Nephron progenitor cell (in vitro differentiated cells): ENCODE measurements at regions not wholly inside any gene's neighbourhood (a gene's known extent, or its start where the extent isn't known, plus 50 kb on each side); places are given as distances from the start of the nearest gene placed in this dataset.
"Not testable (repeated sequence)": the region's sequence is repeated elsewhere in the genome, so short reads cannot be mapped to it uniquely, and the experiment has no call there.

Source experiments
- DNase-seq: peaks from one replicate; pipeline ENCODE4 v3.0.0; 2021
- H3K27ac Mint-ChIP-seq: 2 replicates; pipeline ENCODE4 v1.8.0; 2021; ENCODE audit warnings: mild to moderate bottlenecking, moderate library complexity, mixed read lengths
- H3K27me3 Mint-ChIP-seq: 2 replicates; pipeline ENCODE4 v1.8.0; 2021; ENCODE audit warnings: mild to moderate bottlenecking, low read depth, mixed read lengths; ENCODE audit not compliant: poor library complexity
- H3K36me3 Mint-ChIP-seq: 2 replicates; pipeline ENCODE4 v1.8.0; 2021; ENCODE audit warnings: low read depth, mixed read lengths
- H3K4me1 Mint-ChIP-seq: 2 replicates; pipeline ENCODE4 v1.8.0; 2021; ENCODE audit warnings: mixed read lengths
- H3K4me3 Mint-ChIP-seq: 2 replicates; pipeline ENCODE4 v1.8.0; 2021; ENCODE audit warnings: mild to moderate bottlenecking, moderate library complexity, mixed read lengths
- H3K9me3 Mint-ChIP-seq: 2 replicates; pipeline ENCODE4 v1.8.0; 2021; ENCODE audit warnings: mild to moderate bottlenecking, moderate library complexity, mixed read lengths
- TF ChIP-seq, protein P1 (sequence below): fragments of 200-600 bp; sonication (generic); IDR thresholded peaks from 2 replicates; pipeline ENCODE4 v1.5.0; 2021; ENCODE audit warnings: antibody characterized with exemption

DNA sequence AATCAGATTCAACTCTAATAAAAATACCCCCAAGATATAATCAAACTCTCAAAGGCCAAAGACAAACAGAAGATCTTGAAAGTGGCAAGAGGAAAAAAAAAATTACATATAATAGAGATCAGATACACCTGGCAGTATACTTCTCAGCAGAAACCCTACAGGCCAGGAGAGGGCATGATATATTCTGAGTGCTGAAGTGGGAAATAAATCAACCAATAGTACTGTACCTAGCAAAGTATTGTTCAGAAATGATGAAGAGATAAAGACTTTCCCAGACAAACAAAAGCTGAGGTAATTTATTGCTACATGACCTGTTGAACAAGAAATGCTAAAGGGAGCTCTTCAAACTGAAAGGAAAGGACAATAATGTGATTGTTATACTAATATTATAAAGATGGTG, 291.9 kb downstream of the SH2D4B start:
- Mint-ChIP-seq H3K4me3 (no peak overlapping the region), H3K27me3 (no peaks in the 10 kb centered on the region), H3K9me3 (peaks cover 44% of the 10 kb centered on the region), H3K27ac (no peak overlapping the region), H3K36me3 (peaks cover 9% of the 10 kb centered on the region), H3K4me1 (no peaks in the 10 kb centered on the region)
- TF ChIP-seq, protein P1, sequence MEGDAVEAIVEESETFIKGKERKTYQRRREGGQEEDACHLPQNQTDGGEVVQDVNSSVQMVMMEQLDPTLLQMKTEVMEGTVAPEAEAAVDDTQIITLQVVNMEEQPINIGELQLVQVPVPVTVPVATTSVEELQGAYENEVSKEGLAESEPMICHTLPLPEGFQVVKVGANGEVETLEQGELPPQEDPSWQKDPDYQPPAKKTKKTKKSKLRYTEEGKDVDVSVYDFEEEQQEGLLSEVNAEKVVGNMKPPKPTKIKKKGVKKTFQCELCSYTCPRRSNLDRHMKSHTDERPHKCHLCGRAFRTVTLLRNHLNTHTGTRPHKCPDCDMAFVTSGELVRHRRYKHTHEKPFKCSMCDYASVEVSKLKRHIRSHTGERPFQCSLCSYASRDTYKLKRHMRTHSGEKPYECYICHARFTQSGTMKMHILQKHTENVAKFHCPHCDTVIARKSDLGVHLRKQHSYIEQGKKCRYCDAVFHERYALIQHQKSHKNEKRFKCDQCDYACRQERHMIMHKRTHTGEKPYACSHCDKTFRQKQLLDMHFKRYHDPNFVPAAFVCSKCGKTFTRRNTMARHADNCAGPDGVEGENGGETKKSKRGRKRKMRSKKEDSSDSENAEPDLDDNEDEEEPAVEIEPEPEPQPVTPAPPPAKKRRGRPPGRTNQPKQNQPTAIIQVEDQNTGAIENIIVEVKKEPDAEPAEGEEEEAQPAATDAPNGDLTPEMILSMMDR = no peak
- no peak for DNase-seq

DNA sequence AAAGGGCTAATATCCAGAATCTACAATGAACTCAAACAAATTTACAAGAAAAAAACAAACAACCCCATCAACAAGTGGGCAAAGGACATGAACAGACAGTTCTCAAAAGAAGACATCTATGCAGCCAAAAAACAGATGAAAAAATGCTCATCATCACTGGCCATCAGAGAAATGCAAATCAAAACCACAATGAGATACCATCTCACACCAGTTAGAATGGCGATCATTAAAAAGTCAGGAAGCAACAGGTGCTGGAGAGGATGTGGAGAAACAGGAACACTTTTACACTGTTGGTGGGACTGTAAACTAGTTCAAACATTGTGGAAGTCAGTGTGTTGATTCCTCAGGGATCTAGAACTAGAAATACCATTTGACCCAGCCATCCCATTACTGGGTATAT, 295.0 kb downstream of the SH2D4B start:
- not testable (repeated sequence) for H3K27me3 Mint-ChIP-seq, DNase-seq, H3K4me1 Mint-ChIP-seq, H3K27ac Mint-ChIP-seq, H3K4me3 Mint-ChIP-seq, H3K36me3 Mint-ChIP-seq
- peaks cover 60% of the 10 kb centered on the region for H3K9me3 Mint-ChIP-seq

DNA sequence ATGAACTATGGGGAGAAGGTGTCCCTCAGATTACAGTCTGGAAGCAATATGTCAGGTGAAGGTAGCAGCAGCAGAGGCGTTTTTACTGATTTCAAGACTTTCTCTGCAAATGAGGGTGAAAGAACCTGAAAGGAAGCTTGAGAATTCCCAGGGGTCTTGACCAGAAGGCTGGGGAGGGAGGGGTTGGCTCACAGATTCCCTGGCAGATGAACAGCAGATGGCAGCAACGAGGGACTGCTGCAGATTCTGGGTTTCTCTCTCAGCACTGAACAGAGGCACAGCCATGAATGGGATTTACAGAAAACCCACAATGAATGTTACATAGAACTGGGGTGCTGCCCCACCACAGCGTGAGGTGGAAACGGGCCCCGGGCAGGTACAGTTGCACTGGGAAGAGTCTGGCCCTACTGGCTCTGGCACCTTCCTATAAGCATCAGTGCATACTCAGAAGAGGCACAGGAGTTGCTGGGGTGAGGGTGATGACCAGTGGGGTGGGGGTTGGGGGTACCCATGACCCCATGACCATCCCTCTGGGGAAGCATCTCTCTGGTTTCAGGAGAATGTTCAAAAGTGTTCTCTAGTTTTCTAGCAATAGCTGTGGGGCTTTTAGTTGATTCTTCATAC, 317.8 kb downstream of the SH2D4B start:
- no peak overlapping the region for H3K4me3 Mint-ChIP-seq
- DNase-seq = peak; percentile 61

DNA sequence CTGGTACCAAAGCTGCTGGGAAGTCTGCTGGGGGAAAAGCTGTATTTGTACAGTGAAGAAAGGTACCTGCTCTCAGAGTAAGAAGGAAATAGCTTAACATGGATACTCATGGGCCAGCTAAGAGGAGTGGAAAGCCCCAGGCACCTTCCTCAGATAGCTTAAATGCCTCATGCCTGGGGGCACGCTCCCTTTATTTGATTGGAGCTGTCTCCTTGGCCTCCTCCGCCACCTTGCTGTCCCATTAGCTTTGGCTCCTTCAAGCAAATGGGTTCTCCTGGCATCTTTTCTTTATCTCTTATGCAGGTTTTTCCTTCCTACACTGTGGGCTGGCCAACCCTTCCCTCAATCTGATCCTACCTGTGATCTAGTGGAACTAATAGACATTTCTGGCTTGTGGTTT, 318.5 kb downstream of the SH2D4B start:
- TF ChIP-seq, protein P1 = no peak
- peaks cover 5% of the 10 kb centered on the region for H3K4me1 Mint-ChIP-seq
- no peak for DNase-seq
- H3K4me3 Mint-ChIP-seq = no peak overlapping the region
- H3K9me3 Mint-ChIP-seq = peaks cover 8% of the 10 kb centered on the region
- H3K36me3 Mint-ChIP-seq = no peaks in the 10 kb centered on the region
- peaks cover 4% of the 10 kb centered on the region for H3K27me3 Mint-ChIP-seq
- no peak overlapping the region for H3K27ac Mint-ChIP-seq

More for the DNA sequence above, 317.8 kb downstream of the SH2D4B start:
- TF ChIP-seq, protein P1 = peak; percentile 58
- Mint-ChIP-seq H3K36me3 (no peaks in the 10 kb centered on the region), H3K27me3 (peaks cover 4% of the 10 kb centered on the region), H3K9me3 (peaks cover 8% of the 10 kb centered on the region), H3K27ac (no peak overlapping the region), H3K4me1 (peaks cover 5% of the 10 kb centered on the region)

DNA sequence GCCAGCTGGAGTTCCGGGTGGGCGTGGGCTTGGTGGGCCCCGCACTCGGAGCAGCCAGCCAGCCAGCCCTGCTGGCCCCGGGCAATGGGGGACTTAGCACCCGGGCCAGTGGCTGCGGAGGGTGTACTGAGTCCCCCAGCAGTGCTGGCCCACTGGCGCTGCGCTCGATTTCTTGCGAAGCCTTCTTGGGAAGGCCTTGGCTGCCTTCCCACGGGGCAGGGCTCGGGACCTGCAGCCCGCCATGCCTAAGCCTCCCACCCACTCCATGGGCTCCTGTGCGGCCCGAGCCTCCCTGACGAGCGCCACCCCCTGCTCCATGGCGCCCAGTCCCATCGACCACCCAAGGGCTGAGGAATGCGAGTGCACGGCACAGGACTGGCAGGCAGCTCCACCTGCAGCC, 321.6 kb downstream of the SH2D4B start:
- not testable (repeated sequence) for H3K4me1 Mint-ChIP-seq, H3K4me3 Mint-ChIP-seq, H3K9me3 Mint-ChIP-seq, H3K27me3 Mint-ChIP-seq, H3K36me3 Mint-ChIP-seq, H3K27ac Mint-ChIP-seq, DNase-seq

DNA sequence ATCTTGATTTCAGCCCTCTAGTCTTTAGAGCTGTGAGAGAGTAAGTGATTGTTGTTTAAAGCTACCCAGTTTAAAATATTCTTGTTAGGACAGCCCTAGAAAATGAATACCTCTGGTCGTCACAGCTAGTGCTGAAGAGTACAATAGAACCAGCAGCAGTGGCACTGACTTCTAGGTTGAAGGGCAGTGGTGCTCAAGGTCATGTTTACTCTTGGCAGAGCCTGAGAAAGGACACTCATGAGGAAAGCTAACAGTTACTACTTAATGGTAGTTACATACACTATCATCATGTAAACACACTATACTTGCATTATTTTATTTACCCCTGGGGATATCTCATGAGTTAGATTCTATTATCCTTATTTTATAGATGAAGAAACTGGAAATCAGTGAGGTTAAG, 323.0 kb downstream of the SH2D4B start:
- H3K27ac Mint-ChIP-seq = no peak overlapping the region
- no peak overlapping the region for H3K4me3 Mint-ChIP-seq
- no peak for DNase-seq
- H3K4me1 Mint-ChIP-seq = no peaks in the 10 kb centered on the region
- H3K9me3 Mint-ChIP-seq = peaks cover 10% of the 10 kb centered on the region
- H3K27me3 Mint-ChIP-seq = no peaks in the 10 kb centered on the region
- H3K36me3 Mint-ChIP-seq = no peaks in the 10 kb centered on the region
- TF ChIP-seq, protein P1 = no peak

DNA sequence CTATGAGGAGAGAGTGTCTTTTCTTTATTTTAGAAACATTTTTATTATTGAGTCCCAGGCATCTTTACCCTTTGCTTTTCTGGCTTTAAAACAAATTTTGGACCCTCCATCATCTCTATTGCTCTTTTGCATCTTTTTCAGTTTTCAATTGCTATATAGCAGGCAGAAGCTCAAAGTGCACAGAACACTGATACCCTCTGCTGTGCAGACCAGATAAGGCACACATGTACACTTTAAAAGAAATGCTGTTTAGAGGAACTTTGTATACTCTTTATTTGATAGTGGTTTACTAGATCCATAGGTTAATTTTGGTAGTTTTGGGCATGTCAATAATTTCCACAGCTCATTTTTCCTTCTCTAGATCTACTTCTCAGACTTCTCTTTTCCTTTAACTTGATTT, 324.2 kb downstream of the SH2D4B start:
- no peaks in the 10 kb centered on the region for H3K4me1 Mint-ChIP-seq
- H3K4me3 Mint-ChIP-seq = no peak overlapping the region
- H3K9me3 Mint-ChIP-seq = peaks cover 22% of the 10 kb centered on the region
- no peaks in the 10 kb centered on the region for H3K36me3 Mint-ChIP-seq
- TF ChIP-seq, protein P1 = no peak
- no peak for DNase-seq
- H3K27me3 Mint-ChIP-seq = peaks cover 2% of the 10 kb centered on the region
- H3K27ac Mint-ChIP-seq = no peak overlapping the region
